Activated CD8-positive, alpha-beta memory T cell treated with anti-CD3 and anti-CD28 coated beads, Interleukin-2, amount 50 U/mL, for 48 hours (primary cell): ENCODE measurements at regions not wholly inside any gene's neighbourhood (a gene's known extent, or its start where the extent isn't known, plus 50 kb on each side); places are given as distances from the start of the nearest gene placed in this dataset.

Source experiments
- DNase-seq: peaks from one replicate; pipeline ENCODE4 v3.0.0-alpha.2; 2020

DNA sequence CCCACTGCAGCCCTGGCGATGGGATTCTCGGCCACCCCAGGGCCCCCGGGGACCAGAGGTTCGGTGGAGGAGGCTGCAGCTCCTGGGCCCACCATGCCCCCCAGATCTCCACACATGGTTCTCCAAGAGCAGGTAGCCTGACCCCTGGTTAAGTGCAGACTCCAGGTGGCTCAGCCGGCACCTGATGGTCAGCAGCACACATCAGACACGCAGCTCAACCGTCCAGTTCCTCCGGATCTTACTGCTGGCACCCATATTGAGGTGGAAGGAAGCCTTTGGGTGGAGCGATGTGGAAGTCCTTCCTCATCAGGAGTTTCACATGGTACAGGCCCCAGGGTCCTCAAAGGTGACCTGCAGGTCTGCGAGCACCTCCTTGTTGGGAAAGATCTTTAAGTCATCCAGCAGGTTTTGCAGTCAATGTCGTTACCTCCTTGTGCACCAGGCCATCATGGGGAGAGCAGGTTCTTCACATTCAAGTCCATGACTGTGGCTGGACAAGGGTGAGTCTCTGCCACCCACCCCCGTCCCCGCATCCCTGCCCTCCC, 74.2 kb upstream of the EEPD1 start:
- no peak for DNase-seq

DNA sequence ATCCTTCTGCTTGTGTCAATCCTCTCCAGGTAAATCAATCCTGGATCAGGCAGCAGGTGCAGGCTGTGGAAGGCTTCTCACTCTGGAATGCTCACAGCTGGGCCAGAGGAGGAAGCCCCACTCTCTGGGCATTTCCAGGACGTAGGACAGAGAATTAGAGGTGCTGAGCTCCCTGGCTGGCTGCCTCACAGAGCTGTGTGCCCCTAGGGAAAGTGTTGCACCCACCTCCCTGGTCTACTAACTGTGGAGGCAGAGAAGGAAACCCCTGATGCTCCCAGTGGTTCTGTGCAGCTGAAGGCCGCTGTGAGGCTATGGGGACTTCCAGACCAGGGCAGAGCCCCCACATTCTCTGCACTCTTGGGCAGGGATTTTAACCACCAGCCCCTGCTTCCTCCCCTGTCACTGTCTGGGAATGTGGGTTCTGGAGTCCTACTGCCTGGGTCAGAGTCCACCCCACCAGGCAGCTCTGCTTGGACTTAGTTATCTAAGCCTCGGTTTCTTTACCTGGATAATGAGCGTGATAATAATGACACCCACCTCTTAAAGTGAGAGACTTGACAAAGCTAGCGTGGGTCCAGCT, 73.5 kb upstream of the EEPD1 start:
- no peak for DNase-seq

DNA sequence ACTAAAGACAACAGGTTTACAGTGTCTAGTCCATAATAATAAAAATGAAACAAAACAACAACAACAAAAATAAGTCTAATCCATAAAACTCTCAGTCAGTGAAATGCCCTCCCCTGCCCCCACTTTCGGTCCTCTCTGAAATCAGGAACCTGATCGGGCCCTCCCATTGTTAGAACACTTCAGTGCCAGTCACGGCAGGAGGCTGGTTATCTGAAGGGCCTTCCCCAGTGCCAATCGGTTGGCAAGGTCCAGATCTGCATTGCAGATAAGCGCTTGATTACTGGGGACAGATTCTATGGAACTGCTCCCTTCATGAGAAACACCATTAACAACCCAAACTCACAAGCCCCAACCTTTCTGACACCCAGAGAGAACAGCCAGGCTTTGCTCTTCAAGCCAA, 72.2 kb upstream of the EEPD1 start:
- DNase-seq = no peak

DNA sequence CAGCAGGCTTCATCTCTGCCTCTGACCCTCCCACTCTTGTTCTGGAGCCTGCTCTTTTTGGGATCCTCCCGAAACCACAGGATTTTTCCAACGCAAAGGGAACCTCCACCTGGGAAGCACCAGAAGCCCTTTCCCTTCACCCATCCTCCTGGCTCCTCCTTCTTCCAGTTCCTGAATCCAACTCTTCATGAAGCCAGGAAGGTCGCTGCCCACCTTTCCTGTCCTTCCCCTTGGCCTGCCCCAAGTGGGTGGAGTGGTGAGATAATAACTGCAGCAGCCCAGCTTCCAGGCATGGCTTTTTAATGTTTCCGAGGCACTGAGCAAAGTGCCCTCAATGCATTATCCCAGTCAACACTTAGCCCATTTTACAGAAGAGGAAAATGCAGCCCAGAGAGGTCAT, 70.8 kb upstream of the EEPD1 start:
- DNase-seq = no peak

DNA sequence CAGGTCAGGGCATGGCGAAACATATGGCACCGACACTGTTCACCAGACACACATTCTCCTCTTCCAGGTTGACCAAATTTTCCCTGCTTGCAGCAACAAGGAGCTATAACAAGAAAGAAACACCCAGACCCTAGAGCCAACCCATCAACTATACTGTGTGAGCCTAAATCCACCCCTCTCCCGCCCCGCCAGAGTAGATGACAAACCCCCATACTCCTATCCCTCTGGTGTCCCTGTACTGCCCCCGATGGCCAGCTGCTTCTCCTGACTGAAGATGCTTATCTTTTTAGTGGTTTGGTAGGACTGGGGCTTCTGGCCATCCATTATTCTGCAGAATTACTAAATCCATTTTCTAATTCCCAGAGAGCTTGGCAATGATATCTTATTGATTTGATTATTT, 70.1 kb upstream of the EEPD1 start:
- no peak for DNase-seq

DNA sequence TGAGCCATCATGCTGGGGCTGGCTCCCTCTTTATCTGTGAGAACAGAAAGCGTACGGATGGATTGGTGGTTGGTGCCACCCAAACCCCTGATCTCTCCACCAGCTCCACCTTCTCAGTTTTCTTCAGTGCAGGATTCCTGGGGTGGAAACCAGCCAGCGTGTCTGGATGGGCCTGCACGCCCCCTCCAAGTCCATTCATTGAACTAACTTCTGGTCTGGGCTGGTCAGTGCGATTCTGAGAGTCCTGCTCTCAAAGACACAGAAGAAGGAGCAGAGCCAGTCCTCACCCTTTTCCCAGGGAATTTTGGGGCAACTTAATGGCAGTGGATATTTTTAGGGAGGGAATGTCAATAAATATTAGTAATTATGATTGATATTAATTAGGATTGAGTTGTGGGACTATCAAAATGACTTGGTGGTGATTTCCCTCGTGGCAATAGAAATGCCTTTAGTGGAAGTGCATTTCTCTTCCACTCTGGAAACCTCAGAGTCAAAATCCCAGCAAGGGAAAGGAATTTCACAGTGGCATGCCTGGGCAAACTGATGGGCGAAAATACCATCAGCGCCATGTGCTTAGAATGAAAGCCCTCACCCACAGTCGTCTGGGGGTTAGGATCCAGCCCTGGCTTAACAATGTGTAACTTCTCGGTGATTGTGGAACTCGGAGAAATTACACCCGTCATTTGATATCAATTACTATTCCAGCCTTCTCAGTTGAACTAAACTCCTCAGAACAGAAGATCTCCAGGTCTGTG, 69.3 kb upstream of the EEPD1 start:
- DNase-seq = no peak

DNA sequence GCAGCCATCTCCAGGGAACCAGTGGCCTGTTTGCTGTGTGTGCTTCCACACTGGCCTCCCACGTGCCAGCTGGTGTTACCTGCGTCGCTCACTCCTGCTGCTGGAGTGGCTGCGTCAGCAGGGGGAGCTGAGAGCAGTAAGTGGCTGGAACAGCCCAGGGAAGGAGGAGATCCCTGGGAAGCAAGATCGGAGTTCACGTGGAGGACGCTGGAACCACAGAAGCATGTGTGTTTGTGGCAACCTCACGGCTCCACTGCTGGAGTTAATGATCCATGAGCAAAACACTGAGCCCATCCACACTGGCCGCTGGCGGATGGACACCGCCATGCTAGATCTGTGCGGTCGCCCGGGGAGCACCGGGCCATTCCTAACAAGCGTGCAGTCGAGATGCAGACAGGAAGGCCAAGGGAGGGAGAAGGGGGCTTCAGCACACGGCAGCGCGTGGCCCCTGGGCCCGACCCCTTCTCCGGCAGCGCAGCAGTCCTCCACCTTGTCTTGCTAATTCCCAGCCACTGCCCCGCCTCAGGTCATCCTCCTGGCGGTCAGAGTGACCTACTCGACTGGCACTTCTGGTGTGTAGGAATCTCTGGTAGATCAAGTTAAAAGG, 68.5 kb upstream of the EEPD1 start:
- DNase-seq = no peak

DNA sequence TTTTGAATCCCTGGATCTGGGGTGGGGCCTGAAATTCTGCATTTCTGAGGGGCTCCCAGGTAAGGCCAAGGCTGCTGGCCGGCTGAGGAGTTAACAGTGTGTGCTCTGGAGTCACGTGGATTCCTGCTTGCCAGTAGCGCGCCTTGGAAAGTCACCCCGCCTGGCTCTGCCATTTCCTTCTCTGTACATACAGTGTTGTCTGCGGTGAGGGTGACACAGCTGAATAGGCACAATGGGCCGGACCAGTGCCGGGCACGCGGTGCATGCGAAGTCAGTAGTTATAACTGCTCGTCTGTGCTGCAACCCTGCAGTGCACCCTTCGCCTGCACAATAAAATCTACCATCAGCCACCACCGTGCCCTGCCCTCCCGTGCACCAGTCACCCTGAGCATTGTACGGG, 68.0 kb upstream of the EEPD1 start:
- no peak for DNase-seq

DNA sequence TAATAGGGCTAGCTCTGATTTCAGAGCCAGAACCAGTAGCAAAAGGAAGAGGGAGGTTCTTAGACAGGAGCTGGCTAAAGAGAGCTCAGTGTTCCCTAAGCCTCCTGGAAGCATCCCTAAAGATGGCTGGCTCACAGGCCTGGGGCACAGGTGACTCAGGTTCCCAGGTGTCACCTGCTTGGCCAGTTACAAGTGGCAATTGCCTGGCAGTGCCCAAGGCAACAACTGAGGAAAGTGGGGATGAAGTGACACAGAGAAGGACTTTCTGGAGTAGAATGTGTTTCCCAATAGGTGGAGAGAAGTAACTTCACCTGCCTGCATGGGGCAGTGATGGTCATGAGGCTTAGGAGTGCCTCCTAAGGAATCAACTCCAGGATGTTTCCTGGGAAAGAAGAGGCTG, 66.5 kb upstream of the EEPD1 start:
- DNase-seq = no peak

DNA sequence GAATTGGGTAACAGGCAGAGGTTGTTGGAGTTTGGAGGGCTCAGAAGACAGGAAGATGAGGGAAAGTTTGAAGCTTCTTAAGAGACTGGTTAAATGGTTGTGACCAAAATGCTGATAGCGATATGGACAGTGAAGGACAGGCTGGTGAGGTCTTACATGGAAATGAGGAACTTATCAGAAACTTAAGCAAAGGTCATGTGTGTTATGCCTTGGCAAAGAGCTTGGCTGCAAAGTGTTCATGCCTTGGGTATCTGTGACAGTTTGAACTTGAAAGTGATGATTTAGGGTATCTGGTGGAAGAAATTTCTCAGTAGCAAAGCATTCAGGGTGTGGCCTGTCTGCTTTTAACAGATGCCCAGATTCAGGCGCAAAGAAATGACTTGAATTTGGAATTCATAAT, 64.5 kb upstream of the EEPD1 start:
- no peak for DNase-seq

DNA sequence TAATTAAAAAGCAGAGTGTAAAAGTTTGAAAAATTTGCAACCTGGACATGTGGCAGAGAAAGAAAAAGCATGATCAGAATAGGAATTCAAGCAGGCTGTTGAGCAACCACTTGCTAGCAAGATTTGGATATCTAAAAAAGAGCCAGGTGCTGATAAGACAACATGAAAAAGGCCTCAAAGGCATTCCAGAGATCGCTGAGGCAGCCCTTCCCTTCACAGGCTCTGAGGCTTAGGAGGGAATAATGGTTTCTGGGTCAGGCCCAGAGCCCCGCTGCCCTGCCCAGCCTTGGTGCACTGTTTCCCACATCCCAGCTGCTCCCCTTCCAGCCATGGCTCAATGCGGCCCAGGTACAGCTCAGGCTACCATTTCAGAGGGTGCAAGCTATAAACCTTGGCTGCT, 64.1 kb upstream of the EEPD1 start:
- no peak for DNase-seq

DNA sequence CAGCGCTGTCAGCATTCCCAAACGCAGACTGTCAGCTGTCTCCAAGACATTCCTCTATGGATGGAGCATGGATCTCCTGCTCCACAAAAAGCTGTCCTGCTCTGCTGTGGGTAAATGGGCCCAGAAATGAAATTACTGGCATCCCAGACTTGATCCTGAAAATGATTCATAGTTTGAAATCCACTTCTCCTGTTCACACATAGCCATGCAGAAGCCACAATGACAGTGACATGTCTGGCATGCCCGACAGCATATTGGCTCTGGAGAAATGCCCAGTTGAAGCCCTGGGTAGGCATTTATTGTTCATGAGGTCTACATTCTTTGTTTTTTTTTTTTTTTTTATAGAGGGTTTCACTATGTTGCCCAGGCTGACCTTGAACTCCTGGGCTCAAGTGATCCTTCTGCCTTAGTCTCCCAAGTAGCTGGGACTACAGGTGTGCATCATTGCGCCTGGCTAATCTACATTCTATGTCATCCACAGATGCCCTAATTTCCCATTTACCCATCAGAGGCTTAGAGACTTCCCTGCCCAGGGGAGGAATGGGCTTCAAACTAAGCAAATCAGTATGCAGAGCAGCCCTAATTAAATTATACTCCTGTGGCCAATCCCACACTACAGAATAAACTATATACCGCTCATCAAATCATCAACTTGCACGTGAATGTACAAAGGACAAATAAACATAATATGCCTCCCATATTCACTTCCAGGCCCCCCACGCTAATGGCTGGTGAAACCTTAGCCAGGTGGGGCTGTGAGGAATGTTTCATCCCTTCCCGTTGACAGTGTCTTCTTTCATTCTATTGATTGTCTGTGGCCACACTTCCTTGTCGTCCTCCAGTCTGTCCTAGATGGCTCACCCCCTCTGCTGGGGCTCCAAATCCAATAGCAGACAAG, 61.8 kb upstream of the EEPD1 start:
- no peak for DNase-seq

DNA sequence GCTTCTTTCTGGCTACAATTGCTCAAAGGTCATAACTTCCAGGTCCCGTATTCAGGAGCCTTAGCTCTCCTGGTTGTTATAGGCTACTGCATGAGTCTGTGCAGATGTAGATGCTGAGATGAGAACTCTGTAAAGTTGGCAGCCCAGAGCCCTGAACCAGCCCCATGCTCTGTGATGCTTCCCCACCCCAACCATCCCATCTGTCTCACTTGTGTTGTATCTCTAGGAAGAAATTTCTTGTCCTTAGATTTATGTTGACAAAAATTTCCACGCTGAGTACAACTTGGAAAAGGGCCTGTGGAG, 61.2 kb upstream of the EEPD1 start:
- DNase-seq = no peak

DNA sequence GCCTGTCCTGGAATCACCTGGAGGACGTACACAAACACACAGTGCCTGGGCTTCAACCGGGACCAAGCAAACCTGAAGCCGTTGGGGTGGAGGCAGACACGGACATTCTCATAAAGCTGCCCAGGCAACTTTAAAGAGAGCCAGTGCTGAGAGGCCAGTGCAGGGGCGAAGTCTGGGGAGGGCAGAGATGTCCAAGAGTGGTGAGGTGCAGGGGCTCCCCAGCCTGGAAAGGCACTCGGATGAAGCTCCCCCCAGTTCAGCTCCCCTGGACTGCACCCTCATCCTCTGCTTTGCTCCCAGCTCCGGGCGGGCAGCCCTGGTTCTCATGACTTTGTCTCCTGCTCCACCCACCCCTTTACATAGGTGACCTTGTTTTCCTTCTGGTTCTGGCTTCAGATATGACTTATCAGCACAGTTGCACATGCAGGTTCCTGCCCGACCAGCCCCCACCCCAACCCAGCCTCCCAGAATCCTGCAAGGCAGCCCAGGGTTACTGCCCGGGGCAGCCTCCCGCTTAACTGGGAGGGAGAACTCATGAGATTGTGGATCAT, 60.8 kb upstream of the EEPD1 start:
- DNase-seq = no peak

DNA sequence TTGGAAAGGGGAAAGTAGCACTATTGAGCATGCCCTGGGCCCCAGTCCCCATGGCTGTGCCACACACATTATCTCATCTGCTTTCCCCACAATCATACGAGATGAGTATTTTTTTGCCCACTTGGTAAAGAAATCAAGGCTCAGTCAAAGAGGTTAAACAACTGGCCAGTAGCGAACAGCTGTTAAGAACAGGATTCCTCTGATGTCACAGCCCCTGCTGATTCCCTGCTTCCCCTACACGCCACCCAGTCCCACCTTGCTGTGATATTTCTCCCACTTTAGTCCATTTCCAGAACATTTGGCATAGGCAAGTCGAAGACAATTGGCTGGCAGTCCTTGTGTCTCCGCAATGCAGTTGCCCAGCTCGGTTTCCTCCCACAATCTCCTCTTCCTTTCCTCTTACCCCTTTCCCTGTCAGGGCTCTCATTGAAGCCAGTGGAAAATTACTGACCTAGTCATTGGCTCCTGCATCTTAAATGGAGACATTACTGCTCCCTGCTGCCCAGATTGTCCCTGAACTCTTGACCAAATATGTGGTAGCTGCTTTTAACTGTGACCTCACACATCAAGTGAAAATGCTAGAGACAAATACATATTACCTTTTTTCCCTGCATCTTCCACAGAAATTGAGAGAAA, 56.5 kb upstream of the EEPD1 start:
- no peak for DNase-seq

DNA sequence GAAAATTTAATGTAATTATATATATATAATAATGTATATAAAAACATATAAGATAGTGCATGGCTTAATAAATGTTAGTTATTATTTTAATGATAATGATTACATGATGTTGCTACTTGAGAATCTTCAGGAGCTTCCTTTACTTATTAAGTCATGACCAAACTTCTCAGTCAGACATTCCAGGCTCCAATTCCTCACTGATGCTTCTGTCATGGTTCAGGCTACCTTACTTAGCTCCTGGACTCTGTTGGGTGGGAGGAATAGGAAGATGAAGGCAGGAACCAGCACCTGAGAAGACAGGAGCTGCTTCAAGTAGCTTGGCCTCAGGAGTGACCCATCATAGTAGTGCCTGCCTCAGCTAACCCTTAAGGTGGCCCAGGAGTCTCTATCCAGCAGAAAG, 55.0 kb upstream of the EEPD1 start:
- DNase-seq = no peak

DNA sequence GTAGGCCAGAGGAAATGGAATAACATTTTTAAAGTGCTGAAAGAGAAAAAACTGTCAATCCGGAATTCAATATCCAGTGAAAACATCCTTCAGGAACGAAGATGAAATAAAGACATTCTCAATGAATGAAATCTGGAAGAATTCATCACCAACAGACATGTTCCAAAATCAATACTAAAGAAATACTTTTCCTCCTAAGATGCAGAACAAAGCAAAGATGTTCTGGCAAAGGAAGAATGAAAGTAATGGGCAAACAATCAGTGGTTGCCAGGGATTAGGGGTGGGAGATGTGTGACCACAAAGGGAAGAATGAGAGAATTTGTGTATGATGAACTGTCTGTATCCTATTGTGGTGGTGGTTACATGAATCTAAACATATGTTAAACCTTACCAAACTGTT, 52.8 kb upstream of the EEPD1 start:
- DNase-seq = no peak

DNA sequence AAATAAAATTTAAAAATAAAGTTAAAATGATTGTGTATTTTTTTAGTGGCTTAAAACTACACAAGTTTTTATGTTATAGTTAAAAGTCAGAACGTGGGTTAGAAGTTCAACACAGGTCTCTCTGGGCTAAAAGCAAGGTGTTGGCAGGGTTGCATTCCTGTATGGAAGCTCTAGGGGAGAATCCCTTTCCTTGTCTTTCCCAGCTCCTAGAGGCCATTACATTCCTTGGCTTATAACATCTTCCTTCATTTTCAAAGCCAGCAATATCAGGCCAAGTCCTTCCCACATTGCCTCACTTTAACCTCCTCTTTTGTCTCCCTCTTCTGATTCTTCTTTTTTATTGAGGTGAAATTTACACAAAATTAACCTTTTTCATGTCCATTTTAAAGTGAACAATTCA, 52.4 kb upstream of the EEPD1 start:
- no peak for DNase-seq
